Myocyte (in vitro differentiated cells): ENCODE measurements at regions not wholly inside any gene's neighbourhood (a gene's known extent, or its start where the extent isn't known, plus 50 kb on each side); places are given as distances from the start of the nearest gene placed in this dataset.
"Not testable (repeated sequence)": the region's sequence is repeated elsewhere in the genome, so short reads cannot be mapped to it uniquely, and the experiment has no call there.

Source experiments
- DNase-seq: peaks from one replicate; pipeline ENCODE4 v3.0.0-alpha.2; 2012; ENCODE audit warnings: low read depth

GRCh38 chr14:51342226-51342625 lies 102.2 kb downstream of the TMX1 start:
- DNase-seq = no peak

GRCh38 chr14:51351997-51352396 lies 112.0 kb downstream of the TMX1 start:
- DNase-seq = no peak

- DNase-seq = no peak
Measured at GRCh38 chr14:51353901-51354300, 113.9 kb downstream of the TMX1 start.

GRCh38 chr14:51354846-51355245 lies 114.8 kb downstream of the TMX1 start:
- no peak for DNase-seq

GRCh38 chr14:51356381-51356780 lies 116.3 kb downstream of the TMX1 start:
- DNase-seq = no peak

GRCh38 chr14:51357250-51357649 lies 117.2 kb downstream of the TMX1 start:
- DNase-seq = no peak

GRCh38 chr14:51360592-51360991 lies 120.5 kb downstream of the TMX1 start:
- DNase-seq = no peak

GRCh38 chr14:51365241-51365965 lies 125.4 kb downstream of the TMX1 start:
- no peak for DNase-seq

- not testable (repeated sequence) for DNase-seq
Measured at GRCh38 chr14:51366460-51366859, 126.4 kb downstream of the TMX1 start.

- not testable (repeated sequence) for DNase-seq
Measured at GRCh38 chr14:51366866-51367599, 127.0 kb downstream of the TMX1 start.

GRCh38 chr14:51367600-51367931 lies 127.5 kb downstream of the TMX1 start:
- DNase-seq = no peak

- peak; percentile 91 for DNase-seq
Measured at GRCh38 chr14:51368721-51369163, 128.7 kb downstream of the TMX1 start.

- no peak for DNase-seq
Measured at GRCh38 chr14:51369814-51370213, 129.8 kb downstream of the TMX1 start.

GRCh38 chr14:51370758-51371386 lies 130.8 kb downstream of the TMX1 start:
- peak; percentile 74 for DNase-seq

GRCh38 chr14:51377186-51377585 lies 137.1 kb downstream of the TMX1 start:
- DNase-seq = not testable (repeated sequence)

- DNase-seq = no peak
Measured at GRCh38 chr14:51382506-51382905, 142.5 kb downstream of the TMX1 start.

GRCh38 chr14:51386411-51386810 lies 146.4 kb downstream of the TMX1 start:
- DNase-seq = no peak

GRCh38 chr14:51386983-51387735 lies 147.1 kb downstream of the TMX1 start:
- DNase-seq = no peak

- DNase-seq = no peak
Measured at GRCh38 chr14:51392416-51392815, 152.4 kb downstream of the TMX1 start.

- no peak for DNase-seq
Measured at GRCh38 chr14:51394384-51394783, 154.3 kb downstream of the TMX1 start.

GRCh38 chr14:51394804-51395203 lies 154.8 kb downstream of the TMX1 start:
- no peak for DNase-seq
